MCF 10A (cell line): ENCODE measurements at regions not wholly inside any gene's neighbourhood (a gene's known extent, or its start where the extent isn't known, plus 50 kb on each side); places are given as distances from the start of the nearest gene placed in this dataset.
A peak's percentile ranks its signal among the peaks of the same experiment; 100 is the strongest.

Source experiments
- BruUV-seq: library from RNA; stranded (reverse); fragments of 400-500 nt; replicated peaks from 2 replicates; lab custom pipeline; 2021; lab: Mats Ljungman, UMichigan
- CTCF ChIA-PET: fragments of 300-600 bp; sonication (Branson Sonifier 250); formaldehyde crosslinking; extraction: SDS; loops from one replicate; lab custom pipeline; 2021; ENCODE audit warnings: antibody characterized with exemption, inconsistent platforms; lab: Yijun Ruan, JAX
- POLR2A ChIA-PET: fragments of 300-600, 350-650 bp; sonication (Branson Sonifier 250); formaldehyde crosslinking; extraction: SDS; loops from one replicate; lab custom pipeline; 2020; ENCODE audit warnings: antibody characterized with exemption, inconsistent platforms; lab: Yijun Ruan, JAX
- DNase-seq: peaks from one replicate; pipeline ENCODE4 v3.0.0-alpha.2; 2018; ENCODE audit not compliant: unreplicated experiment
- H3K27ac Mint-ChIP-seq: one replicate; pipeline ENCODE4 v1.8.0; 2022; ENCODE audit warnings: mild to moderate bottlenecking, low read depth, mixed read lengths; ENCODE audit not compliant: unreplicated experiment
- H3K27me3 Mint-ChIP-seq: one replicate; pipeline ENCODE4 v1.8.0; 2022; ENCODE audit warnings: mixed read lengths; ENCODE audit not compliant: insufficient read depth, unreplicated experiment
- H3K36me3 Mint-ChIP-seq: one replicate; pipeline ENCODE4 v1.8.0; 2022; ENCODE audit warnings: mild to moderate bottlenecking, moderate library complexity, mixed read lengths; ENCODE audit not compliant: insufficient read depth, unreplicated experiment
- H3K4me1 Mint-ChIP-seq: one replicate; pipeline ENCODE4 v1.8.0; 2022; ENCODE audit warnings: mixed read lengths; ENCODE audit not compliant: insufficient read depth, unreplicated experiment
- H3K4me3 Mint-ChIP-seq: one replicate; pipeline ENCODE4 v1.8.0; 2022; ENCODE audit warnings: mild to moderate bottlenecking, moderate library complexity, mixed read lengths; ENCODE audit not compliant: unreplicated experiment
- H3K9me3 Mint-ChIP-seq: one replicate; pipeline ENCODE4 v1.8.0; 2022; ENCODE audit warnings: mixed read lengths; ENCODE audit not compliant: unreplicated experiment
- CTCF ChIP-seq: fragments of 200-600 bp; IDR thresholded peaks from one replicate; pipeline ENCODE4 v1.8.0; 2022; ENCODE audit warnings: antibody characterized with exemption, mild to moderate bottlenecking; ENCODE audit not compliant: unreplicated experiment
- intact Hi-C: fragments of 100-400 bp; cut with micrococcal nuclease; formaldehyde crosslinking; loops from 2 replicates; pipeline ENCODE4 v1.14.1; 2022

- Mint-ChIP-seq H3K27ac (peak overlapping the region; percentile 24), H3K4me1 (peaks cover 23% of the 10 kb centered on the region), H3K9me3 (no peaks in the 10 kb centered on the region), H3K27me3 (no peaks in the 10 kb centered on the region), H3K4me3 (no peak overlapping the region), H3K36me3 (no peaks in the 10 kb centered on the region)
- BruUV-seq, result no TSS peak
- DNase-seq, result no peak
- ChIA-PET POLR2A (no interaction called here), CTCF (interaction anchor here (0.7 to 1.5 kb wide), 2 partner anchors 57 to 95 kb away, joined by 3 to 4 read pairs; no protein-coding TSS in a partner anchor)
- no peak for TF ChIP-seq CTCF
- intact Hi-C loops, result no loop called here
Observed at GRCh38 chr12:19972325-19973288, 395.7 kb upstream of the PDE3A start.

- Mint-ChIP-seq H3K36me3 (no peaks in the 10 kb centered on the region), H3K27me3 (no peaks in the 10 kb centered on the region), H3K4me1 (no peaks in the 10 kb centered on the region), H3K4me3 (no peak overlapping the region), H3K9me3 (no peaks in the 10 kb centered on the region), H3K27ac (no peak overlapping the region)
- POLR2A ChIA-PET, result interaction anchor here (0.7 to 1.2 kb wide), 2 partner anchors 9 to 29 kb away, joined by 3 read pairs; no protein-coding TSS in a partner anchor
- intact Hi-C loops, result no loop called here
- TF ChIP-seq CTCF, result no peak
- CTCF ChIA-PET, result no interaction called here
- BruUV-seq, result no TSS peak
- DNase-seq, result peak; percentile 42
Observed at GRCh38 chr12:19978193-19978592, 390.1 kb upstream of the PDE3A start.

- CTCF ChIA-PET, result no interaction called here
- no TSS peak for BruUV-seq
Observed at GRCh38 chr12:19979584-19979983, 388.8 kb upstream of the PDE3A start.

More at GRCh38 chr12:19979584-19979983, 388.8 kb upstream of the PDE3A start:
- no peak overlapping the region for H3K4me3 Mint-ChIP-seq
- H3K27ac Mint-ChIP-seq, result no peak overlapping the region
- POLR2A ChIA-PET, result no interaction called here
- no peaks in the 10 kb centered on the region for H3K27me3 Mint-ChIP-seq
- DNase-seq, result no peak
- H3K4me1 Mint-ChIP-seq, result no peaks in the 10 kb centered on the region
- no peak for TF ChIP-seq CTCF
- intact Hi-C loops, result no loop called here
- no peaks in the 10 kb centered on the region for H3K36me3 Mint-ChIP-seq
- no peaks in the 10 kb centered on the region for H3K9me3 Mint-ChIP-seq
